GM18502 (cell line): ENCODE measurements at regions not wholly inside any gene's neighbourhood (a gene's known extent, or its start where the extent isn't known, plus 50 kb on each side); places are given as distances from the start of the nearest gene placed in this dataset.
A peak's percentile ranks its signal among the peaks of the same experiment; 100 is the strongest.
"Not testable (repeated sequence)": the region's sequence is repeated elsewhere in the genome, so short reads cannot be mapped to it uniquely, and the experiment has no call there.

Source experiments
- ATAC-seq: cut with Tn5 transposase; IDR thresholded peaks from one replicate; pipeline ENCODE4 v1.9.1; 2021; ENCODE audit warnings: mild to moderate bottlenecking; ENCODE audit not compliant: unreplicated experiment, poor library complexity

DNA sequence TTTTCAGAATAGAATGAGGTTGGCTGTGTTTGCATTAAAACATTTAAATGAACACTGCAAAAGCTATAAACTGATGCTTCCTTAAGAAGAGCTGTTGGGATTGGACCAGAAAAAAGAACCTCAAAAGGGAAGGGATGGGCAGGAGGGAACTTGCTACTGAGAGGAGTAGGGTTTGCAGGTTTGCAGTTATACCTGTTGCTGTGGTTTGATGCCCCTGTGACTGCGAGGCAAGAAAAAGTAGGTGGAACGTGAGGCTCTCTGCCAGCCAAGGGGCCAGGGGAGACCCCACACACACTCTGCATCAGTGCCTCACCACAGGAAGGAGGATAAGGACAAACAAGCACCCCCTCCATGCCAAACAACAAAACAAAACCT, 197.2 kb downstream of the BCAS1 start:
- ATAC-seq, result no peak

DNA sequence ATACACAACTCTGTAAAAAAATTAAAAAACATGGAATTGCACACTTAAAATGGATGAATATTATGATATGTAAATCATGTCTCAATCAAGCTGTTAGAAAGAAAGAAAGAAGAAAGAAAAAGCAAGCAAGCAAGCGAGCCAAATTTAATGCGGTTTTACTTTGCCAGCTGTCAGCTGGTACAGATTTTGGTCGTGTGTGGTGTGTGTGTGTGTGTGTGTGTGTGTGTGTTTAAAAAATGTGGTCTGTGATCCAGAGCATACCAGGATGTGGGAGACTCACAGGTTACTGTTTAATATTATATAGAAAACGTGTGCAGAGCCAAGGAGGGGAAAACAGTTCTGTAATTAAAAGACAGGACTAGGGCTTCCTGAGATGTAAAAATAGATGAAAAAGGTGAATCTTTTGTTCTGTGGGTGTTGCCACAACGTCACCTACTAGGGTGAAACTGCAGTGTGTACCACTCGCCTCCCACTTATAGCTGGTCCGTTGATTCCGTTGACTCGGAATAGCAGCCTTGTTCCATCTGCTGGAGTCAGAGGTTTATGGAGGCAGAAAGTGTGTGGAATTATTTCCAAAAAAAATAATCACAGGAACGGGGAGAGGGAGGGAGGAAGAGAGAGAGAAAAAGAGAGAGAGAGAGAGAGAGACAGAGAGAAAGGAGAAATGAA, 197.7 kb downstream of the BCAS1 start:
- peak; percentile 42 for ATAC-seq

DNA sequence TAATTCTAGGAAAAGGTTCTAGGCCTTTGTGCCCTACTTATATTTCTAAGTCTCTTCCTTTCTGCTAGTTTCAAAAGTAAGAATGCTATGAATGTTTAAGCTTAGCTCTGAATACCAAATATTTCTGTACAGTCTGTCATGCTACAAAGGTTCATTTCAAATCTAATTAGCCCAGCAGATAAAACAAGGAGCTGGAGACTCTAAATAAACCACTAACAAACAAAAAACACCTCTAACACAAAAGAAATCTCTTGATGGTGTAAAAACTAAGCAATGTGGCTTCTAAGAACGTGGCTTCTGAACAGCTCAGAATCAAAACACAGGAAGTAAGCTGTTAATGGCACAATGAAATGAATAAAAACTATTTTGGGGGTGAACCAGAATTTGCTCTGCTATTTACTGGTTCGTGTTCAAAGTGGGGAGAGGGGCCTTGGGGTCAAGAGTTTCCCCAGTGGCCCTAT, 198.3 kb downstream of the BCAS1 start:
- no peak for ATAC-seq

DNA sequence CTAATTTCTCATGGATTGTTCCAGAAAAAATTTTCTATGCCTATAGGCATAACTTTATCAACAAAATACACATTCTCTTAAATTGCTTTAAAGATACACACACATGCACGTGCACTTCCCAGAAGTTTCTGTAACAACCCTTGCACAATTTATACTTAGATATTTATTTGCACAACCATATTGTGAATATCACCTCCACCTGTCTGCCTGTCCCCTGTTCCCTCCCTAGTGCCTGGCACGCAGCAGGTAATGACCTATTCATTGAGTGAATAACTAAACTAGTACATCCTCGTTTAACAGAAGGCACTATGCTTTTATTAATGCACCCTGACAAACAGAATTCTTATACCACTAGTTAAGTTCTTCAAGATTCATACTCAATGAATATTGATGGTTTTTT, 198.9 kb downstream of the BCAS1 start:
- ATAC-seq, result no peak

GRCh38 chr20:53870426-53871315, 199.7 kb downstream of the BCAS1 start:
- ATAC-seq, result no peak

- ATAC-seq, result peak; percentile 65
Measured at GRCh38 chr20:53869466-53870258, 200.7 kb downstream of the BCAS1 start.

DNA sequence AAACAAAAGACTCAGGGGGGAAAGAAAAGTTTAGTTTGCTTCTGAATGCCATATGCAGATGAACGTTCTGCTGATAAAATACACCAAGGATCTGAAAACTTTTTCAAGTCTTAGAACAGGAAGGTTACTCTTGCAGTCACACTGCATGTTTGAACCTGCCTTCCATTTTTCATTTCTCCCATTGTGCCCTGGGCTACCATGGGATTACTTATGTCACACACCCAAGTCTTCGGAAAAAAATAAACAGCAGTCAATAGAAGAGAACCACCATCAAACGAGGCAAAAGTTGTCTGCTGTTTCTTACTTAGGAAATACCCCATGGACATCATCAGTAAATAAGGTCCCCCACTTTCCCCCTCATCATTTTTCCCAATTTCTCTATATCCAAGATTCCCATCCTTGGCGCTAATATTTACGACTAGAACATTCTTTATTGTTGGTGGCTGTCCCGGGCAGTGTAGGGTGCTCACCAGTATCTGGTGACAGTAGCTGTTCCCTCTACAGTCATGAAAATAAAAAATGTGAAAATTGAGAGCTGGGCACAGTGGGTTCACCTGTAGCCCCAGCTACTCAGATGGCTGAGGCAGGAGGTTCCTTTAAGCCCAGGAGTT, 202.5 kb downstream of the BCAS1 start:
- ATAC-seq, result no peak

DNA sequence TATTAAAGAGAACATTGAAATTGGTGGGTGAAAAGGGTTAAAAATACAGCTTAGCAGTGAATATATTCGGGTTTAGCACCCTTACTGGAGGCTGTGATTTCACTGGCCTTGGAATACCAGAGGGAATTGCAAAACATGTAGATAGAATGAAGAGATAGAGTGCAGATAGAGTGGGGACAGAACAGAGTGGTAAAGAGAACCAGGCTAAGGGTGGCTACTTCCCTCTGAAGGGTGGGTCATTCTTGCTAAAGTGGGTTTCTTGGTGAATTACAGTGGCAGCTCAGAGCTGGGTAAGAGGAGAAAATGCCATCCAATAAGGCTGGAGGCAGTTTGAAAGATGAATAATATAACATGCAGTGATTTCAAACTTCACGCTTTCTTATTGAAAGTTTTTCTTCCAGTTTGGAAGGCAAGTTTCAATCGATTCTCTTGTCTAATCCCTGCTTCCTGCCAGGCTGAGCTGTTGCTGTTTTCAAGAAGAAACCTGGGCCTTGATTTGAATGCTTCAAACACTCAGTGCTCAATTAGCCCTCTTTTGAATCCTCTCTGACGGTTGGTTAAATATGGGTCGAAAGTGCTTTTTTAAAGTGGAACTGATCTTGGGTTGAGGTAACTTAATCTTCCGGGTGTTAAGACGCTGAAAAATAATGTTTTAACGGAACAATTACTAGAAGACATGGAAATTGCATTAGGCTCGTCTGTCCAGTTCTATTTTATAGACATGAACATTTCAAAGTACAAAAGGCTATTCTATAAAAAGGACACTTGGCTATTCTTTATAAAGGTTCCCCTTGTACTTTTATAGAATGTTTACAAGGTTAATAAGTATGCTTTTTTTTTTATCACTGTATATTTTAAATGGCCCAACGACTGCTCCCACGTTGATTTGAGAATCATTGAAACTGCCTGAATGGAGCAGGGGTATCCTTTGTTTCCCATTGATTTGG, 203.3 kb downstream of the BCAS1 start:
- ATAC-seq, result peak; percentile 56

- ATAC-seq, result no peak
Measured at GRCh38 chr20:53865901-53866793, 204.2 kb downstream of the BCAS1 start.

- ATAC-seq, result not testable (repeated sequence)
Measured at GRCh38 chr20:53864765-53865683, 205.4 kb downstream of the BCAS1 start.

GRCh38 chr20:53863923-53864641, 206.3 kb downstream of the BCAS1 start:
- not testable (repeated sequence) for ATAC-seq

DNA sequence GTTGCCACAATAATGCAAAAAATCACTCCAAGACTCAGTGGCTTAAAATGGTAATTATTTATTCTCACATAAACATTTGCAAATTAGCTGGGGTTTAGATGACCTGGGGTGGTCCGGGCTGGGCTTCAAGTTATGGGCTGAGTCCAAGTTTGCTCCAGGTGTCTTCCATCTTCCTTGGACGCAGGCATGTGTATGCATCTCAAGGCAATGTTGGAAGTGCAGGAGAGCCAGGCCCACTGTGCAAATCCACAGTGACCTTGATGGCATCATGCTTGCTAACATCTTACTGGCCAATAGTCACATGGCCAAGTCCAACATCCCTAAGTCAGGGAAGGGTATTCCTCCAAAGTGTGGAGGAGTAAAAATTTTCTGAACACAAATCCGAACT, 206.9 kb downstream of the BCAS1 start:
- not testable (repeated sequence) for ATAC-seq

- not testable (repeated sequence) for ATAC-seq
Measured at GRCh38 chr20:53863039-53863438, 207.4 kb downstream of the BCAS1 start.

- not testable (repeated sequence) for ATAC-seq
Measured at GRCh38 chr20:53862490-53862889, 207.9 kb downstream of the BCAS1 start.

DNA sequence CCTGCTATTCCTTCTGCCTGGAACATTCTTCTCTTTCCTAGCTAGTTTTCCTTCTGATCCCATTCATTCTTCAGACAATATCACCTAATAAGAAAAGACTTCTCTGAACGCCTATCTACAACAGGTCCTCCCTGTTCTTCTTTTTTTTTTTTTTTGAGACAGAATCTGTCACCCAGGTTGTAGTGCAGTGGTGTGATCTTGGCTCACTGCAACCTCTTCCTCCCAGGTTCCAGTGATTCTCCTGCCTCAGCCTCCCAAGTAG, 208.3 kb downstream of the BCAS1 start:
- ATAC-seq, result not testable (repeated sequence)

- no peak for ATAC-seq
Measured at GRCh38 chr20:53859684-53860083, 210.7 kb downstream of the BCAS1 start.

- not testable (repeated sequence) for ATAC-seq
Measured at GRCh38 chr20:53859009-53859408, 211.4 kb downstream of the BCAS1 start.
